ACC112 (cell line): ENCODE measurements at regions not wholly inside any gene's neighbourhood (a gene's known extent, or its start where the extent isn't known, plus 50 kb on each side); places are given as distances from the start of the nearest gene placed in this dataset.
"Not testable (repeated sequence)": the region's sequence is repeated elsewhere in the genome, so short reads cannot be mapped to it uniquely, and the experiment has no call there.

Experiments
- H2AFZ ChIP-seq: fragments of 200-600 bp; sonication (generic); one replicate; pipeline ENCODE4 v1.6.0; 2017; ENCODE audit warnings: antibody characterized with exemption, low read length; ENCODE audit not compliant: unreplicated experiment
- H3K27ac ChIP-seq: fragments of 200-600 bp; sonication (generic); 2 replicates; pipeline ENCODE4 v1.5.1; 2014; ENCODE audit warnings: low read depth, mild to moderate bottlenecking, antibody characterized with exemption, low read length, moderate library complexity
- H3K27me3 ChIP-seq: fragments of 200-600 bp; sonication (generic); 2 replicates; pipeline ENCODE4 v1.6.1; 2014; ENCODE audit warnings: mild to moderate bottlenecking, antibody characterized with exemption, low read length, moderate library complexity, mixed read lengths; ENCODE audit not compliant: insufficient read depth
- H3K36me3 ChIP-seq: fragments of 200-600 bp; sonication (generic); 2 replicates; pipeline ENCODE4 v1.6.1; 2016; ENCODE audit warnings: mild to moderate bottlenecking, antibody characterized with exemption, low read length, moderate library complexity, mixed read lengths; ENCODE audit not compliant: insufficient read depth
- H3K4me1 ChIP-seq: fragments of 200-600 bp; sonication (generic); one replicate; pipeline ENCODE4 v1.6.1; 2016; ENCODE audit warnings: low read length, mixed read lengths; ENCODE audit not compliant: insufficient read depth, unreplicated experiment, control insufficient read depth
- H3K4me3 ChIP-seq: fragments of 200-600 bp; sonication (generic); 2 replicates; pipeline ENCODE4 v1.5.1; 2014; ENCODE audit warnings: mild to moderate bottlenecking, low read depth, low read length
- H3K79me2 ChIP-seq: fragments of 200-600 bp; sonication (generic); one replicate; pipeline ENCODE4 v1.6.0; 2016; ENCODE audit warnings: low read length; ENCODE audit not compliant: control insufficient read depth, unreplicated experiment, insufficient read depth

DNA sequence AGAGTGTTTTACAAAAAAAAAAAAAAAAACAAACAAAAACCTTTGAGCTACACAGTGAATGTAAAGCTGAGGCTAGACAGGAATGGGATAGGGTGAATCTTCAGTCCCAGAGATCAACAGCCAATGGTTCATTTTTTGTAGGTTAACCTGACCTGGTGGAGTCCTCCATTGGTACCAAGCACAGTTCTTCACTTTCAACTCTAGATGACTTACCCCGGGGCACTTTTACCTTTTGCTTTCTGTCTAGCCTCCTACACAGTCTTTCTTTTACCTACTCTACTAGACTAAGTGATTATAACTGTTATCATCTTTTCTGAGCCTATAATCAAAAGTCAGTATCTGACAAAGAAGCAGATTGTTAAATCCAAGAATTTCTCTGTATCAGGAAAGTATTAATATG, 50.9 kb downstream of the ANXA2R start:
- Histone ChIP-seq H3K36me3 (no peaks in the 10 kb centered on the region), H3K4me1 (peaks cover 20% of the 10 kb centered on the region), H3K79me2 (peaks cover 5% of the 10 kb centered on the region), H3K27me3 (no peaks in the 10 kb centered on the region), H3K27ac (no peak overlapping the region), H3K4me3 (no peak overlapping the region), H2AFZ (no peak overlapping the region)

DNA sequence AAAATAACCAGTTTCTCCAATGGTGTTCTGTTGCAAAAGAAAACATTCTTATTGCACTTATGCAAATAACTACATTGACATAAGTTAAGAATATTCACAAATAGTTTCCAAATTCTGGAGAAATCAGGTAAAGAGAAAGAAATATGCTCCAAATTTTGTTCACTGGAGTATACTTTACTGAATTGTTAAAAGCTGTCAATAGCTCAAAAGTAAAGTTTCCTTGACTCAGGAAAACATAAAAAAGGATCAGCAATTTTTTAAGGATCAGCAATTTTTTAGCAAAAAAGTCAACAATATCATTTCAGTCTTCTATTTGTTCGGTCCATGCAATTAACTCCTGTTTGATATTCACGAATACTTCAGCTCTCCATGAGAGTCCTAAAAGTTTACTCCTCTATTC, 51.6 kb downstream of the ANXA2R start:
- Histone ChIP-seq H2AFZ (no peak overlapping the region), H3K79me2 (peaks cover 5% of the 10 kb centered on the region), H3K4me3 (no peak overlapping the region), H3K36me3 (no peaks in the 10 kb centered on the region), H3K27me3 (no peaks in the 10 kb centered on the region), H3K27ac (no peak overlapping the region), H3K4me1 (peaks cover 22% of the 10 kb centered on the region)

DNA sequence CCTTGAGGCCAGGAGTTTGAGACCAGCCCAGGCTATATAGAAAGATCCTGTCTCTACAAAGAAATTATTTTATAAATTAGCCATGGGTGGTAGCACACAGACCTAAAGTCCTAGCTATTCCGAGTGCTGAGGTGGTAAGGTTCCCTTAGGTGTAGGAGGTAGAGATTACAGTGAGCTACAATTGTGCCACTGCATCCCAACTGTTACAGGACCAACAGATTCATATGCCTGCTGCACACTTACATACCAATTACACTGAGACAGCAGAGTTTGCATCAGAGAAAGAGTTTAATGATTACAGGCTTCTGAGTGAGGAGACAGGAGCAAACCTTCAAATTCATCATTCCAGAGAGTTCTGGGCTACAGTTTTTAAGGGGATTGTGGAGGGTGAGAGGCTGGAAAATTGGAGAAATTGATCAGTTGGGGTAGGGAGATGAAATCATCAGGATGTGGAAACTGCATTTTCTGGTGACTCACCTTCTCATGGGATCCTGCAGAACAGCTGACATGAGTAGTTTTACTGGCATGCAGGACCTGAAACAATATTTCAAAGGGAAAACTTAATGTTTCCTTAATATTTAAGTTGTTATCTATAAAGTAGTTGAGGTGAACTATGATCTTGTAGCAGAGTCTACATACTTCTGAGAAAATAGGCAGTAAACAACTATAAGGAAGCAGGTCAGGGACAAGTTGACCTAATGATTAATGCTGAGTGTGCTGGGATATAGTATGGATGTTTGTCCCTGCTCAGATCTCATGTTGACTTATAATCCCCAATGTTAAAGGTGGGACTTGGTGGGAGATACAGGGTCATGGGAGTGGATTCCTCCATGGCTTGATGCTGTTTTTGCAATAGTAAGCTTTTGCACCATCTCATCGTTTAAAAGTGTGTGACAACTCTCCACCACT, 54.7 kb downstream of the ANXA2R start:
- Histone ChIP-seq H3K79me2 (no peaks in the 10 kb centered on the region), H3K36me3 (no peaks in the 10 kb centered on the region), H2AFZ (peak overlapping the region; percentile 5), H3K4me1 (peaks cover 22% of the 10 kb centered on the region), H3K4me3 (peak overlapping the region; percentile 3; the same call in 1 of the 2 replicates), H3K27ac (peak overlapping the region; percentile 75), H3K27me3 (no peaks in the 10 kb centered on the region)

DNA sequence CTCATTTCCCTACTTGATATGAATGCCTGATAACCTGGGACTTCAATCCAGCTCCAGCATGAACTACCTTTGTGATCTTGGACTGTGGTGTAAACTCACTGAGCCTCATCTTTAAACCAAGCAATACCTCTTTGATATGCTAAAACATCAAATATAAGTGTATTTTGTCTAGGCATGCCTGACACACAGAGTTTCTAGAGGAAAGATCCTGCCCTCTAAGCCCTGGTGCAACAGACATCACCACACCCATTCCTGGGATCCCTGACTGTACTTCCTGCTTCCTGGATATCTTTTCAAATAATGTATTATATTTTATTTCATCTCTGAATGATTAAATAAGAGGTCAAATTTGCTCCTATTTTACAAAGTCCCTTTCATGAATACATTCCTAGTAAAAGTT, 55.8 kb downstream of the ANXA2R start:
- Histone ChIP-seq H3K36me3 (no peaks in the 10 kb centered on the region), H2AFZ (peak overlapping the region; percentile 46), H3K27ac (peak overlapping the region; percentile 75), H3K79me2 (no peaks in the 10 kb centered on the region), H3K4me1 (peaks cover 22% of the 10 kb centered on the region), H3K27me3 (no peaks in the 10 kb centered on the region), H3K4me3 (no peak overlapping the region)

DNA sequence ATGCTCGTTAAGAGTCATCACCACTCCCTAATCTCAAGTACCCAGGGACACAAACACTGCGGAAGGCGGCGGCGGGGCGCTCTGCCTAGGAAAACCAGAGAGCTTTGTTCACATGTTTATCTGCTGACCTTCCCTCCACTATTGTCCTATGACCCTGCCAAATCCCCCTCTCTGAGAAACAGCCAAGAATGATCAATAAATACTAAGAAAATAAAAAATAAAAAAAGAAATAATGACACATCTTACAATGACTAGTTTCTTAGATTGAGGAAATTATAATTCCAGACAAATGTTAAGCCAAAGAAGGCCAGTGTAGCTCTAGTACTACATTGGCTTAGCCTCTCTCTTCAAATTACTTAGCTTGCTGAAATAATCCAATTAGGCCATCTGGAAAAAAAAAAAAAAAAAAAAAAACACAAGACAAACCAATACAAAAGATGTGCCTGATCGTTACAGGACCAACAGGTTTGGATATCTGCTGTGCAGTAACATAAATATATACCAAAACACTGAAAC, 58.0 kb downstream of the ANXA2R start:
- Histone ChIP-seq H3K36me3 (no peaks in the 10 kb centered on the region), H3K79me2 (no peaks in the 10 kb centered on the region), H2AFZ (no peak overlapping the region), H3K4me3 (no peak overlapping the region), H3K27ac (no peak overlapping the region), H3K4me1 (peaks cover 22% of the 10 kb centered on the region), H3K27me3 (no peaks in the 10 kb centered on the region)

DNA sequence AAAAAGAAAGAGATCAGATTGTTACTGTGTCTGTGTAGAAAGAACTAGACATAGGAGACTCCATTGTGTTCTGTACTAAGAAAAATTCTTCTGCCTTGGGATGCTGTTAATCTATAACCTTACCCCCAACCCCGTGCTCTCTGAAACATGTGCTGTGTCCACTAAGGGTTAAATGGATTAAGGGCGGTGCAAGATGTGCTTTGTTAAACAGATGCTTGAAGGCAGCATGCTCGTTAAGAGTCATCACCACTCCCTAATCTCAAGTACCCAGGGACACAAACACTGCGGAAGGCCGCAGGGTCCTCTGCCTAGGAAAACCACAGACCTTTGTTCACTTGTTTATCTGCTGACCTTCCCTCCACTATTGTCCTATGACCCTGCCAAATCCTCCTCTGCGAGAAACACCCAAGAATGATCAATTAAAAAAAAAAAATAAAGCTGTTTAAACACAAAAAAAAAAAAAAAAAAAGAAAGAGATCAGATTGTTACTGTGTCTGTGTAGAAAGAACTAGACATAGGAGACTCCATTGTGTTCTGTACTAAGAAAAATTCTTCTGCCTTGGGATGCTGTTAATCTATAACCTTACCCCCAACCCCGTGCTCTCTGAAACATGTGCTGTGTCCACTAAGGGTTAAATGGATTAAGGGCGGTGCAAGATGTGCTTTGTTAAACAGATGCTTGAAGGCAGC, 58.6 kb downstream of the ANXA2R start:
- H3K79me2 ChIP-seq, H3K36me3 ChIP-seq, H3K27ac ChIP-seq, H3K4me3 ChIP-seq, H3K27me3 ChIP-seq, H2AFZ ChIP-seq: not testable (repeated sequence)
- H3K4me1 ChIP-seq, result peaks cover 22% of the 10 kb centered on the region

DNA sequence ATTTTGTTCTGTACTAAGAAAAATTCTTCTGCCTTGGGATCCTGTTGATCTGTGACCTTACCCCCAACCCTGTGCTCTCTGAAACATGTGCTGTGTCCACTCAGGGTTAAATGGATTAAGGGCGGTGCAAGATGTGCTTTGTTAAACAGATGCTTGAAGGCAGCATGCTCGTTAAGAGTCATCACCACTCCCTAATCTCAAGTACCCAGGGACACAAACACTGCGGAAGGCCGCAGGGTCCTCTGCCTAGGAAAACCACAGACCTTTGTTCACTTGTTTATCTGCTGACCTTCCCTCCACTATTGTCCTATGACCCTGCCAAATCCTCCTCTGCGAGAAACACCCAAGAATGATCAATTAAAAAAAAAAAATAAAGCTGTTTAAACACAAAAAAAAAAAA, 59.1 kb downstream of the ANXA2R start:
- not testable (repeated sequence) for H2AFZ ChIP-seq

DNA sequence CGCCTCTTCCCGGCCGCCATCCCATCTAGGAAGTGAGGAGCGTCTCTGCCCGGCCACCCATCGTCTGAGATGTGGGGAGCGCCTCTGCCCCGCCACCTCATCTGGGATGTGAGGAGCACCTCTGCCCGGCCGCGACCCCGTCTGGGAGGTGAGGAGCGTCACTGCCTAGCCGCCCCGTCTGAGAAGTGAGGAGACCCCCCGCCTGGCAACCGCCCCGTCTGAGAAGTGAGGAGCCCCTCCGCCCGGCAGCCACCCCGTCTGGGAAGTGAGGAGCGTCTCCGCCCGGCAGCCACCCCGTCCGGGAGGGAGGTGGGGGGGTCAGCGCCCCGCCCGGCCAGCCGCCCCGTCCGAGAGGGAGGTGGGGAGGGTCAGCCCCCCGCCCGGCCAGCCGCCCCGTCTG, 59.7 kb downstream of the ANXA2R start:
- not testable (repeated sequence) for H3K79me2 ChIP-seq, H3K4me3 ChIP-seq, H3K27me3 ChIP-seq, H3K36me3 ChIP-seq, H2AFZ ChIP-seq, H3K27ac ChIP-seq
- H3K4me1 ChIP-seq, result peaks cover 14% of the 10 kb centered on the region

More for the DNA sequence above, 59.1 kb downstream of the ANXA2R start:
- H3K4me3 ChIP-seq, H3K79me2 ChIP-seq, H3K27me3 ChIP-seq, H3K36me3 ChIP-seq, H3K27ac ChIP-seq: not testable (repeated sequence)
- H3K4me1 ChIP-seq, result peaks cover 19% of the 10 kb centered on the region

DNA sequence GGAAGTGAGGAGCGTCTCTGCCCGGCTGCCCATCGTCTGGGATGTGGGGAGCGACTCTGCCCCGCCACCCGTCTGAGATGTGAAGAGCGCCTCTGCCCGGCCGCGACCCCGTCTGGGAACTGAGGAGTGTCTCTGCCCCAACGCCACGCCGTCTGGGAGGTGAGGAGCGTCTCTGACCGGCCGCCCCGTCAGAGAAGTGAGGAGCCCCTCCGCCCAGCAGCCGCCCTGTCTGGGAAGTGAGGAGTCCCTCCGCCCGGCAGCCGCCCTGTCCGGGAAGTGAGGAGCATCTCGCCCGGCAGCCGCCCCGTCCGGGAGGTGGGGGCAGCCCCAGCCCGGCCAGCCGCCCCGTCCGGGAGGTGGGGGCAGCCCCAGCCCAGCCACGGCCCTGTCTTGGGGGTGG, 60.9 kb downstream of the ANXA2R start:
- not testable (repeated sequence) for H2AFZ ChIP-seq, H3K36me3 ChIP-seq, H3K4me3 ChIP-seq, H3K27ac ChIP-seq, H3K4me1 ChIP-seq, H3K27me3 ChIP-seq, H3K79me2 ChIP-seq

DNA sequence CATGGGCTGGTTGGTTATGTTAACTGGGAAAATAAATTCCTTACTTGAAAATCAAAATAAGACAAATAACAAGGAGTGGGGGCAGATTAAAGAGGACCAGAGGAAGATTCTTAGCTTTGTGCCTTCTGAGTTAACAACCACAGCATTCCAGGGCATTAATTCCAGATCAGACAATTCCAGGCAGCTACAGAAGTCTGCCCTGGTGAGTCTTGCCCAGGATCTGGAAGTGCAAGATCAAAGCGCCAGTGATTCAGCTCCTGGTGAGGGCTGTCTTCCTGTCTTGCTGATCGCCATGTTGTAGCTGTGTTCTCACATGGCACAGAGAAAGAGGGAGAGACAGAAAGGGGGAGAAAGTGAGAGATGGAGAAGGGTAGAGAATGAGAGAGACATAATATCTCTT, 65.6 kb downstream of the ANXA2R start:
- Histone ChIP-seq H3K4me1 (no peaks in the 10 kb centered on the region), H3K79me2 (no peaks in the 10 kb centered on the region), H2AFZ (no peak overlapping the region), H3K27ac (no peak overlapping the region), H3K27me3 (no peaks in the 10 kb centered on the region), H3K4me3 (no peak overlapping the region), H3K36me3 (no peaks in the 10 kb centered on the region)
